HuH-7 (cell line): ENCODE measurements at regions not wholly inside any gene's neighbourhood (a gene's known extent, or its start where the extent isn't known, plus 50 kb on each side); places are given as distances from the start of the nearest gene placed in this dataset.
A peak's percentile ranks its signal among the peaks of the same experiment; 100 is the strongest.

Experiments used
- DNase-seq: peaks from one replicate; pipeline ENCODE4 v3.0.0; 2011; ENCODE audit warnings: low spot score

GRCh38 chr4:11268149-11268548 is 160.5 kb downstream of the HS3ST1 start:
- DNase-seq = peak; percentile 2

- no peak for DNase-seq
Measured at GRCh38 chr4:11264841-11265240, 163.9 kb downstream of the HS3ST1 start.

GRCh38 chr4:11264346-11264745 is 164.3 kb downstream of the HS3ST1 start:
- no peak for DNase-seq

- DNase-seq = no peak
Measured at GRCh38 chr4:11263208-11263607, 165.5 kb downstream of the HS3ST1 start.

GRCh38 chr4:11261066-11261850 is 167.4 kb downstream of the HS3ST1 start:
- no peak for DNase-seq

GRCh38 chr4:11259837-11260236 is 168.9 kb downstream of the HS3ST1 start:
- no peak for DNase-seq

GRCh38 chr4:11252149-11252548 is 176.5 kb downstream of the HS3ST1 start:
- DNase-seq = no peak

- no peak for DNase-seq
Measured at GRCh38 chr4:11250510-11250909, 178.2 kb downstream of the HS3ST1 start.

GRCh38 chr4:11232015-11232414 is 196.7 kb downstream of the HS3ST1 start:
- DNase-seq = no peak

- DNase-seq = no peak
Measured at GRCh38 chr4:11230866-11231265, 197.8 kb downstream of the HS3ST1 start.

GRCh38 chr4:11228530-11228929 is 200.2 kb downstream of the HS3ST1 start:
- DNase-seq = no peak

GRCh38 chr4:11223311-11223710 is 205.4 kb downstream of the HS3ST1 start:
- DNase-seq = no peak

GRCh38 chr4:11218692-11219091 is 210.0 kb downstream of the HS3ST1 start:
- DNase-seq = no peak

- no peak for DNase-seq
Measured at GRCh38 chr4:11216520-11216919, 212.2 kb downstream of the HS3ST1 start.

- peak; percentile 28 for DNase-seq
Measured at GRCh38 chr4:11214281-11214680, 214.4 kb downstream of the HS3ST1 start.

GRCh38 chr4:11209826-11210225 is 218.9 kb downstream of the HS3ST1 start:
- DNase-seq = no peak

GRCh38 chr4:11201256-11201655 is 227.4 kb downstream of the HS3ST1 start:
- DNase-seq = no peak

- no peak for DNase-seq
Measured at GRCh38 chr4:11198516-11199305, 230.0 kb downstream of the HS3ST1 start.

- DNase-seq = no peak
Measured at GRCh38 chr4:11197631-11198341, 230.9 kb downstream of the HS3ST1 start.

- DNase-seq = no peak
Measured at GRCh38 chr4:11196927-11197522, 231.7 kb downstream of the HS3ST1 start.

- DNase-seq = no peak
Measured at GRCh38 chr4:11194431-11194830, 234.3 kb downstream of the HS3ST1 start.

GRCh38 chr4:11189756-11190155 is 238.9 kb downstream of the HS3ST1 start:
- DNase-seq = no peak
